ENCODE measurements at regions not wholly inside any gene's neighbourhood (a gene's known extent, or its start where the extent isn't known, plus 50 kb on each side); places are given as distances from the start of the nearest gene placed in this dataset.

DNA sequence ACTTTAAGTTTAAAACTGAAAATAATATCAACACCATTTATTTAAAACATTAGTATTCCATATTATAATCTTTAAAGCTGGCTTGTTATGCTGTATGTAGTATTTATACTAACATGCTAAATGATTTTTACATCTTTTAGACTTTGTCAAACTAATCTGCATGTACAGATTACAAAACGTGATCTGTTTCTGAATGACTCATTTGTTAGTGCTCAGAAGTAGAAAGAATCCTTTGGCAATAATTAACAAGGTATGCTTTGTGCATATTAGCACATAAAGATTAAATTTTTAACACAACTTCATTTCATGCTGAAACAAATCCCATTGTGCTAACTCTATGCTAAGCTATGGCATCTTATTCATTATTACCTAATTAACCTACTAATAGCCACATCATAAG, 242.4 kb downstream of the BARHL2 start:
- TF ChIP-seq, protein P1, sequence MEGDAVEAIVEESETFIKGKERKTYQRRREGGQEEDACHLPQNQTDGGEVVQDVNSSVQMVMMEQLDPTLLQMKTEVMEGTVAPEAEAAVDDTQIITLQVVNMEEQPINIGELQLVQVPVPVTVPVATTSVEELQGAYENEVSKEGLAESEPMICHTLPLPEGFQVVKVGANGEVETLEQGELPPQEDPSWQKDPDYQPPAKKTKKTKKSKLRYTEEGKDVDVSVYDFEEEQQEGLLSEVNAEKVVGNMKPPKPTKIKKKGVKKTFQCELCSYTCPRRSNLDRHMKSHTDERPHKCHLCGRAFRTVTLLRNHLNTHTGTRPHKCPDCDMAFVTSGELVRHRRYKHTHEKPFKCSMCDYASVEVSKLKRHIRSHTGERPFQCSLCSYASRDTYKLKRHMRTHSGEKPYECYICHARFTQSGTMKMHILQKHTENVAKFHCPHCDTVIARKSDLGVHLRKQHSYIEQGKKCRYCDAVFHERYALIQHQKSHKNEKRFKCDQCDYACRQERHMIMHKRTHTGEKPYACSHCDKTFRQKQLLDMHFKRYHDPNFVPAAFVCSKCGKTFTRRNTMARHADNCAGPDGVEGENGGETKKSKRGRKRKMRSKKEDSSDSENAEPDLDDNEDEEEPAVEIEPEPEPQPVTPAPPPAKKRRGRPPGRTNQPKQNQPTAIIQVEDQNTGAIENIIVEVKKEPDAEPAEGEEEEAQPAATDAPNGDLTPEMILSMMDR (conservative IDR thresholded peaks at IDR 0.05): no peak
- Mint-ChIP-seq H3K36me3 (ENCODE audit: insufficient read depth in 1 of 3, low read depth in 3 of 3) (no peaks in the 10 kb centered on the region), H3K27ac (no peak overlapping the region), H3K4me3 (no peak overlapping the region), H3K27me3 (ENCODE audit: low read depth) (no peaks in the 10 kb centered on the region), H3K9me3 (no peaks in the 10 kb centered on the region), H3K4me1 (no peaks in the 10 kb centered on the region)
- Histone ChIP-seq H4K91ac (ENCODE audit: insufficient read length, low read depth, low read length) (no peak overlapping the region), H3K79me1 (ENCODE audit: insufficient read depth, low read depth, low read length, poor library complexity, severe bottlenecking) (no peaks in the 10 kb centered on the region), H2BK15ac (ENCODE audit: low read depth, low read length) (no peak overlapping the region), H3T11ph (ENCODE audit: low read length) (no peak overlapping the region), H2AFZ (ENCODE audit: low read length) (no peak overlapping the region), H4K20me1 (ENCODE audit: control insufficient read depth, insufficient read depth, insufficient read length) (no peaks in the 10 kb centered on the region), H3K4me2 (ENCODE audit: insufficient read depth, insufficient read length, low read length) (no peak overlapping the region), H3K27me3 (ENCODE audit: insufficient read depth, low read length) (no peaks in the 10 kb centered on the region), H3K14ac (ENCODE audit: insufficient read depth, low read length) (no peak overlapping the region), H3K9ac (ENCODE audit: extremely low read depth, insufficient read length, low read length) (no peak overlapping the region), H3K79me2 (ENCODE audit: insufficient read depth, low read length) (no peaks in the 10 kb centered on the region), H3K18ac (ENCODE audit: insufficient read length, low read depth, low read length) (no peak overlapping the region), H4K5ac (ENCODE audit: insufficient read length, low read depth, low read length) (no peak overlapping the region), H3K56ac (ENCODE audit: insufficient read length, low read depth, low read length) (no peak overlapping the region), H2BK5ac (ENCODE audit: insufficient read length, low read length) (no peak overlapping the region), H2AK5ac (ENCODE audit: insufficient read length, low read length) (no peak overlapping the region), H4K8ac (replicated peaks; ENCODE audit: insufficient read length, low read depth, low read length) (no peak overlapping the region), H3K4me1 (ENCODE audit: insufficient read depth, low read length) (no peaks in the 10 kb centered on the region), H2BK120ac (ENCODE audit: low read depth, low read length, poor library complexity, severe bottlenecking) (no peak overlapping the region), H3K23ac (ENCODE audit: insufficient read length, low read depth, low read length) (no peak overlapping the region), H2BK12ac (ENCODE audit: insufficient read length, low read depth, low read length) (no peak overlapping the region), H3K27ac (ENCODE audit: insufficient read length, low read depth, low read length) (no peak overlapping the region), H3K9me3 (ENCODE audit: control insufficient read depth, low read depth, low read length) (no peaks in the 10 kb centered on the region), H3K4ac (ENCODE audit: low read depth, low read length) (no peak overlapping the region), H3K23me2 (ENCODE audit: insufficient read length, low read depth, low read length, poor library complexity, severe bottlenecking) (no peaks in the 10 kb centered on the region), H2BK20ac (ENCODE audit: low read depth, low read length, poor library complexity, severe bottlenecking) (no peak overlapping the region)
- WGBS (ENCODE audit: extremely low coverage, insufficient read length, low lambda C conversion rate): no CpG with 5 or more reads among the region's 1 CpG
- DNase-seq: no peak
